Lower leg skin (tissue), 4 donors: ENCODE measurements at regions not wholly inside any gene's neighbourhood (a gene's known extent, or its start where the extent isn't known, plus 50 kb on each side); places are given as distances from the start of the nearest gene placed in this dataset.

Experiments
- DNase-seq, 2 donors: peaks; one replicate each; pipeline ENCODE4 v3.0.0-alpha.2; 2019; ENCODE audit warnings: low spot score in 2 of 2
- H3K4me3 ChIP-seq: fragments of 200-600 bp; sonication (generic); 2 replicates; pipeline ENCODE4 v1.5.1; 2017; ENCODE audit warnings: mild to moderate bottlenecking, low read depth; ENCODE audit not compliant: poor library complexity, severe bottlenecking
- CTCF ChIP-seq, 3 donors: fragments of 450-650 bp; IDR thresholded peaks; one replicate each; pipeline ENCODE4 v1.5.1; 2016; ENCODE audit warnings: antibody characterized with exemption in 3 of 3, mild to moderate bottlenecking in 3 of 3, moderate library complexity in 2 of 3
- POLR2A ChIP-seq, 2 donors: fragments of 450-650 bp; IDR thresholded peaks; one replicate each; pipeline ENCODE4 v1.6.1; 2016 to 2017; ENCODE audit warnings: antibody characterized with exemption in 2 of 2, mild to moderate bottlenecking in 1 of 2, moderate library complexity in 1 of 2
- WGBS, 2 donors: methylation state at CpG; one replicate each; pipeline ENCODE4 v1.1.5; 2018; 5-methylcytosine and 5-hydroxymethylcytosine counted together
- intact Hi-C: fragments of 100-400 bp; cut with DNase I; formaldehyde crosslinking; loops from one replicate; pipeline ENCODE4 v1.15.0; 2023; ENCODE audit warnings: low total_unique reads

- peak; percentile 42 to 88 for DNase-seq
- intact Hi-C loops = no loop called here
- WGBS, 2 donors = 30 to 35% methylated on average over 5 of the region's 5 CpGs
- TF ChIP-seq CTCF (IDR thresholded peaks at IDR 0.05) = no peak
- TF ChIP-seq POLR2A (IDR thresholded peaks at IDR 0.05) = no peak
- H3K4me3 ChIP-seq = no peak overlapping the region
These were observed 186.7 kb downstream of the NSUN3 start for GRCh38 chr3:94249491-94250079.

GRCh38 chr3:94251566-94251965 is 188.7 kb downstream of the NSUN3 start:
- H3K4me3 ChIP-seq = no peak overlapping the region
- DNase-seq = no peak
- TF ChIP-seq CTCF (IDR thresholded peaks at IDR 0.05) (no peak), POLR2A (IDR thresholded peaks at IDR 0.05) (no peak)
- 59 to 75% methylated on average over 1 of the region's 1 CpG for WGBS, 2 donors
- intact Hi-C loops = no loop called here

- 65 to 78% methylated on average over 1 of the region's 1 CpG for WGBS, 2 donors
- H3K4me3 ChIP-seq = no peak overlapping the region
- DNase-seq = no peak
- TF ChIP-seq POLR2A (IDR thresholded peaks at IDR 0.05) = no peak
- TF ChIP-seq CTCF (IDR thresholded peaks at IDR 0.05) = no peak
- intact Hi-C loops = no loop called here
These were observed 189.5 kb downstream of the NSUN3 start for GRCh38 chr3:94252316-94252715.

- WGBS, 2 donors = 74 to 77% methylated on average over 5 of the region's 5 CpGs
- DNase-seq = no peak
- H3K4me3 ChIP-seq = no peak overlapping the region
- no peak for TF ChIP-seq POLR2A (IDR thresholded peaks at IDR 0.05)
- TF ChIP-seq CTCF (IDR thresholded peaks at IDR 0.05) = no peak
- intact Hi-C loops = no loop called here
These were observed 194.3 kb downstream of the NSUN3 start for GRCh38 chr3:94256888-94257813.

- no peak for DNase-seq
- H3K4me3 ChIP-seq = no peak overlapping the region
- intact Hi-C loops = no loop called here
- TF ChIP-seq POLR2A (IDR thresholded peaks at IDR 0.05) (no peak), CTCF (IDR thresholded peaks at IDR 0.05) (no peak)
These were observed 196.0 kb downstream of the NSUN3 start for GRCh38 chr3:94258851-94259250.
